Activated CD8-positive, alpha-beta T cell treated with anti-CD3 and anti-CD28 coated beads for 36 hours (primary cell): ENCODE measurements at regions not wholly inside any gene's neighbourhood (a gene's known extent, or its start where the extent isn't known, plus 50 kb on each side); places are given as distances from the start of the nearest gene placed in this dataset.
"Not testable (repeated sequence)": the region's sequence is repeated elsewhere in the genome, so short reads cannot be mapped to it uniquely, and the experiment has no call there.

Experiments used
- ATAC-seq: fragments of 200-7000 bp; cut with Tn5 transposase; one replicate; pipeline ENCODE4 v1.10.0; 2021; ENCODE audit warnings: mild to moderate bottlenecking, moderate library complexity
- CTCF ChIA-PET: fragments of 350-600 bp; sonication (Branson Sonifier 250); formaldehyde crosslinking; loops from one replicate; lab custom pipeline; 2021; ENCODE audit warnings: antibody characterized with exemption; lab: Charles Lee
- POLR2A ChIA-PET: fragments of 350-600 bp; sonication (Branson Sonifier 250); formaldehyde crosslinking; loops from one replicate; lab custom pipeline; 2021; ENCODE audit warnings: antibody characterized with exemption; lab: Charles Lee
- DNase-seq: peaks from one replicate; pipeline ENCODE4 v3.0.0-alpha.2; 2020
- H3K27ac Mint-ChIP-seq: one replicate; pipeline ENCODE4 v1.8.0; 2021; ENCODE audit warnings: mild to moderate bottlenecking, mixed read lengths
- H3K27me3 Mint-ChIP-seq: one replicate; pipeline ENCODE4 v1.8.0; 2021; ENCODE audit warnings: mixed read lengths
- H3K36me3 Mint-ChIP-seq: one replicate; pipeline ENCODE4 v1.8.0; 2021; ENCODE audit warnings: low read depth, mixed read lengths
- H3K4me1 Mint-ChIP-seq: one replicate; pipeline ENCODE4 v1.8.0; 2021; ENCODE audit warnings: low read depth, mixed read lengths
- H3K4me3 Mint-ChIP-seq: one replicate; pipeline ENCODE4 v1.8.0; 2021; ENCODE audit warnings: mild to moderate bottlenecking, moderate library complexity, mixed read lengths
- H3K9me3 Mint-ChIP-seq: one replicate; pipeline ENCODE4 v1.8.0; 2021; ENCODE audit warnings: mixed read lengths
- intact Hi-C: fragments of 100-400 bp; cut with micrococcal nuclease; formaldehyde crosslinking; loops from one replicate; pipeline ENCODE4 v1.10.0; 2022
- TF ChIP-seq, protein P1 (sequence below): fragments of 200-600 bp; IDR thresholded peaks from one replicate; pipeline ENCODE4 v1.8.0; 2022; ENCODE audit warnings: antibody characterized with exemption, mild to moderate bottlenecking

DNA sequence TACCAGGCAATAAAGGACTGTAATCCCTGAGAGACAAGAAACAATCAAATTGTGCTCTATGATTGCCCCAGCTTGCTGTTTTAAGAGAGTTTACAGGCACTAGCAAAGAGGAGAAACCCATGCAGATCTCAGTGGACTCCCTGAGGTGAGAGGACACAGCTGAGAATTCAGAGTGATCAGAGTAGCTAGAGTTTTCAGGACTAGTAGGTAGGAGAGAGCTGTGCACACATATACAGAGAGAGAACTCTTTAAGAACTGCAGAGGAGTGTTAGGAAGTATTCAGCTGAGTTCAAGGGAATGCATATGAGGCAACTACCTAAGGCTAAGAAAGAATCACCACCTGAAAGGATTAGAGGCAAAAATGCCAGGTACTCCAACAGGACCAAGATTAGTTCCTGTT lies 904.8 kb downstream of the CDH8 start:
- DNase-seq (no peak), ATAC-seq (no peak)
- ChIA-PET POLR2A (no interaction called here), CTCF (no interaction called here)
- Mint-ChIP-seq H3K27me3 (no peaks in the 10 kb centered on the region), H3K27ac (no peak overlapping the region), H3K36me3 (no peaks in the 10 kb centered on the region), H3K4me1 (no peaks in the 10 kb centered on the region), H3K9me3 (peaks cover 16% of the 10 kb centered on the region), H3K4me3 (no peak overlapping the region)
- intact Hi-C loops, result no loop called here
- TF ChIP-seq, protein P1, sequence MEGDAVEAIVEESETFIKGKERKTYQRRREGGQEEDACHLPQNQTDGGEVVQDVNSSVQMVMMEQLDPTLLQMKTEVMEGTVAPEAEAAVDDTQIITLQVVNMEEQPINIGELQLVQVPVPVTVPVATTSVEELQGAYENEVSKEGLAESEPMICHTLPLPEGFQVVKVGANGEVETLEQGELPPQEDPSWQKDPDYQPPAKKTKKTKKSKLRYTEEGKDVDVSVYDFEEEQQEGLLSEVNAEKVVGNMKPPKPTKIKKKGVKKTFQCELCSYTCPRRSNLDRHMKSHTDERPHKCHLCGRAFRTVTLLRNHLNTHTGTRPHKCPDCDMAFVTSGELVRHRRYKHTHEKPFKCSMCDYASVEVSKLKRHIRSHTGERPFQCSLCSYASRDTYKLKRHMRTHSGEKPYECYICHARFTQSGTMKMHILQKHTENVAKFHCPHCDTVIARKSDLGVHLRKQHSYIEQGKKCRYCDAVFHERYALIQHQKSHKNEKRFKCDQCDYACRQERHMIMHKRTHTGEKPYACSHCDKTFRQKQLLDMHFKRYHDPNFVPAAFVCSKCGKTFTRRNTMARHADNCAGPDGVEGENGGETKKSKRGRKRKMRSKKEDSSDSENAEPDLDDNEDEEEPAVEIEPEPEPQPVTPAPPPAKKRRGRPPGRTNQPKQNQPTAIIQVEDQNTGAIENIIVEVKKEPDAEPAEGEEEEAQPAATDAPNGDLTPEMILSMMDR, result no peak

DNA sequence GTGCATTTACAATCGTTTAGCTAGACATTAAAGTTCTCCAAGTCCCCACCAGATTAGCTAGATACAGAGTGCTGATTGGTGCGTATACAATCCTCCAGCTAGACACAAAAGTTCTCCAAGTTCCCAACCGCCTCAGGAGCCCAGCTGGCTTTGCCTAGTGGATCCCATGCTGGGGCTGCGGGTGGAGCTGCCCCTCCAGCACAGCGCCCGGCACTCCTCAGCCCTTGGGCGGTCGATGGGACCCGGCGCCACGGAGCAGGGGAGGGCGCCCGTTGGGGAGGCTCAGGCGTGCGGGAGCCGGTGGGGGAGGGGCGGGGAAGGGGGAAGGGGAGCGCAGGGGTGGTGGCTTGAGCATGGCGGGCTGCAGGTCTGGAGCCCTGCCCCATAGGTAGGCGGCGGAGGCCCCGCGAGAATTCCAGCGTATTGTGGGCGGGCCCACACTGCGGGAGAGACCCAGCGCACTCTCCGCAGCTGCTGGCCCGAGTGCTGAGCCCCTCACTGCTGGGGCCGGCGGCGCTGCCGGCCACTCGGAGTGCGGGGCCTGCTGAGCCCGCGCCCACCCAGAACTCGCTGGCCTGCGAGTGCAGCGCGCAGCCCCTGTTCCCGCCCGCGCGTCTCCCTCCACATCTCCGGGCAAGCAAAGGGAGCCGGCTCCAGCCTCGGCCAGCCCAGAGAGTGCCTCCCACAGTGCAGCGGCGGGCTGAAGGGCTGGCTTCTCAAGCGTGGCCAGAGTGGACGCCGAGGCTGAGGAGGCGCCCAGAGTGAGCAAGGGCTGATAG lies 907.5 kb downstream of the CDH8 start:
- Mint-ChIP-seq H3K27me3 (no peaks in the 10 kb centered on the region), H3K27ac (no peak overlapping the region), H3K36me3 (no peaks in the 10 kb centered on the region), H3K4me1 (no peaks in the 10 kb centered on the region), H3K9me3 (peaks cover 20% of the 10 kb centered on the region), H3K4me3 (no peak overlapping the region)
- ChIA-PET CTCF (no interaction called here), POLR2A (no interaction called here)
- DNase-seq (no peak), ATAC-seq (no peak)
- TF ChIP-seq, protein P1, result no peak
- intact Hi-C loops, result no loop called here

DNA sequence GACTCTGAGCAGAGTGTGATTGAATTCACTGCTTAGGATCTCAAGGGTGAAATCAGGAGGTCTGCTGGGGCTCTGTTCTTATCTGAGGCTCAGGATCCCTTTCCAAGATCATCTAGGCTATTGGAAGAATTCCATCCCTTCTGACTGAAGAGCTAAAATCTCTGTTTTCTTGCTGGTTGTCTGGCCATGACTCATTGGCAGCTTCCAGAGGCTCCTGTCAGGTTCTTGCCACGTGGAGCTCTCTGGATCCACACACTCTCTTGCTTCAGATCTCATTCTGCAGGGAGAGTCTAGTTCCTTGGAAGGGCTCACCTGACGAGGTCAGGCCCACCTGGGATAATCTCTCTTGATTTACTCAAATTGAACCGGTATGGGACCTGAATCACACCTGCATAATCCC lies 930.7 kb downstream of the CDH8 start:
- Mint-ChIP-seq H3K4me3 (no peak overlapping the region), H3K9me3 (peaks cover 19% of the 10 kb centered on the region), H3K36me3 (no peaks in the 10 kb centered on the region), H3K27me3 (no peaks in the 10 kb centered on the region), H3K4me1 (no peaks in the 10 kb centered on the region), H3K27ac (no peak overlapping the region)
- POLR2A ChIA-PET, result no interaction called here
- TF ChIP-seq, protein P1, result no peak
- ATAC-seq (no peak), DNase-seq (no peak)
- CTCF ChIA-PET, result no interaction called here
- intact Hi-C loops, result no loop called here

DNA sequence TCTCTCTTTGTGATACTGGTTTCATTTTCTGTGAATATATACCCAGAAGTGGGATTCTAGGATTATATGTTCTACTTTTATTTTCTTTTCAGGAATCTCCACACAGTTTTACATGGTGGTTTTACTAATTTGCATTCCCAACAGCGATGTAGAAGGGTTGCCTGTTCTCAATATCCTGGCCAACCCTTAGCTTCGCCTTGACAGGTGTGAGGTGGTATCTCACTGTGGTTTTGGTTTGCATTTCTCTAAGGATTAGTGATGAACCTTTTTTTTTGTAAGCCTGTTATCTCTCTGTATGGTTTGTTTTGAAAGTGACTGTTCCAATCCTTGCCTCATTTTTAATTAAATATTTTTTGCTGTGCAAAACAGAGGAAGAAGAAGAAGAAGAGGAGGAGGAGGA lies 937.7 kb downstream of the CDH8 start:
- Mint-ChIP-seq H3K27me3 (no peaks in the 10 kb centered on the region), H3K27ac (no peak overlapping the region), H3K4me1 (no peaks in the 10 kb centered on the region), H3K9me3 (peaks cover 21% of the 10 kb centered on the region), H3K4me3 (no peak overlapping the region), H3K36me3 (no peaks in the 10 kb centered on the region)
- intact Hi-C loops, result no loop called here
- ATAC-seq (no peak), DNase-seq (no peak)
- TF ChIP-seq, protein P1, result no peak
- ChIA-PET CTCF (no interaction called here), POLR2A (no interaction called here)

DNA sequence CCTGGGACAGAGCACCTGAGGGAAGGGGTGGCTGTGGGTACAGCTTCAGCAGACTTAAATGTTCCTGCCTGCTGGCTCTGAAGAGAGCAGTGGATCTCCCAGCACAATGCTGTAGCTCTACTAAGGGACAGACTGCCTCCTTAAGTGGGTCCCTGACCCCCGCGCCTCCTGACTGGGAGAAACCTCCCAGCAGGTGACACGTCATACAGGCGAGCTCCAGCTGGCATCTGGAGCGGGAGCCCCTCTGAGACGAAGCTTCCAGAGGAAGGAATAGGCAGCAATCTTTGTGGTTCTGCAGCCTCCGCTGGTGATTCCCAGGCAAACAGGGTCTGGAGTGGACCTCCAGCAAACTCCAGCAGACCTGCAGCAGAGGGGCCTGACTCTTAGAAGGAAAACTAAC lies 944.9 kb downstream of the CDH8 start:
- POLR2A ChIA-PET, H3K4me3 Mint-ChIP-seq, H3K27ac Mint-ChIP-seq, intact Hi-C loops, CTCF ChIA-PET, H3K27me3 Mint-ChIP-seq, ATAC-seq, H3K36me3 Mint-ChIP-seq, DNase-seq, H3K4me1 Mint-ChIP-seq: not testable (repeated sequence)
- peaks cover 30% of the 10 kb centered on the region for H3K9me3 Mint-ChIP-seq
